ENCODE measurements at regions not wholly inside any gene's neighbourhood (a gene's known extent, or its start where the extent isn't known, plus 50 kb on each side); places are given as distances from the start of the nearest gene placed in this dataset.

- TF ChIP-seq, protein P1, sequence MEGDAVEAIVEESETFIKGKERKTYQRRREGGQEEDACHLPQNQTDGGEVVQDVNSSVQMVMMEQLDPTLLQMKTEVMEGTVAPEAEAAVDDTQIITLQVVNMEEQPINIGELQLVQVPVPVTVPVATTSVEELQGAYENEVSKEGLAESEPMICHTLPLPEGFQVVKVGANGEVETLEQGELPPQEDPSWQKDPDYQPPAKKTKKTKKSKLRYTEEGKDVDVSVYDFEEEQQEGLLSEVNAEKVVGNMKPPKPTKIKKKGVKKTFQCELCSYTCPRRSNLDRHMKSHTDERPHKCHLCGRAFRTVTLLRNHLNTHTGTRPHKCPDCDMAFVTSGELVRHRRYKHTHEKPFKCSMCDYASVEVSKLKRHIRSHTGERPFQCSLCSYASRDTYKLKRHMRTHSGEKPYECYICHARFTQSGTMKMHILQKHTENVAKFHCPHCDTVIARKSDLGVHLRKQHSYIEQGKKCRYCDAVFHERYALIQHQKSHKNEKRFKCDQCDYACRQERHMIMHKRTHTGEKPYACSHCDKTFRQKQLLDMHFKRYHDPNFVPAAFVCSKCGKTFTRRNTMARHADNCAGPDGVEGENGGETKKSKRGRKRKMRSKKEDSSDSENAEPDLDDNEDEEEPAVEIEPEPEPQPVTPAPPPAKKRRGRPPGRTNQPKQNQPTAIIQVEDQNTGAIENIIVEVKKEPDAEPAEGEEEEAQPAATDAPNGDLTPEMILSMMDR (optimal IDR thresholded peaks at IDR 0.05 in 1 of 3, IDR thresholded peaks at IDR 0.05 in 1 of 3, conservative IDR thresholded peaks at IDR 0.05 in 1 of 3; ENCODE audit: extremely low read depth in 1 of 3, insufficient read depth in 2 of 3, low read length in 3 of 3) = no peak
- TF ChIP-seq EZH2 (IDR thresholded peaks at IDR 0.05; ENCODE audit: low read length) = no peak
Observed at GRCh38 chr13:109436841-109437240, 349.5 kb downstream of the IRS2 start.
